GM21447 (cell line): ENCODE measurements at regions not wholly inside any gene's neighbourhood (a gene's known extent, or its start where the extent isn't known, plus 50 kb on each side); places are given as distances from the start of the nearest gene placed in this dataset.

Source experiments
- ATAC-seq: cut with Tn5 transposase; IDR thresholded peaks from one replicate; pipeline ENCODE4 v1.9.1; 2021; ENCODE audit not compliant: unreplicated experiment

DNA sequence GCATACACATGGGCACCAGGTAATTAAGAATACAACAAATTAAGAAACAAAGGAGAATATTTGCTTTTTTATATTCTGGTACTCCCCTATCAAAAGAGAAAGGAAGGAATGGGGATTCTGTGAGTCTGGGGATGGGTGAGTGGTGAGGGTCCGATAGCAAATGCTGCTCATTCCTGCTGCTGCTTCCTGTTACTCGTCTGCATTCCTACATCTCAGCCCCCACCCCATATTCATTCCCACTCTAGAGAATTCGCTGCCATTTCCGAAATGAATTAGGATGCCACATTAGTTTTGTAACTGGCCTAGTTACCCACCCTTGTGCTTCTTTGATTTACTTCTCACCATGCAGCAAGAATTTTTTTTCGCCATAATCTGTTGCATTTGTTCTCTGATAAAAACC, 1905.3 kb upstream of the PIK3C3 start:
- ATAC-seq = no peak

GRCh38 chr18:40048886-40049650, 1906.0 kb upstream of the PIK3C3 start:
- ATAC-seq = no peak

GRCh38 chr18:40048253-40048652, 1906.8 kb upstream of the PIK3C3 start:
- ATAC-seq = no peak

DNA sequence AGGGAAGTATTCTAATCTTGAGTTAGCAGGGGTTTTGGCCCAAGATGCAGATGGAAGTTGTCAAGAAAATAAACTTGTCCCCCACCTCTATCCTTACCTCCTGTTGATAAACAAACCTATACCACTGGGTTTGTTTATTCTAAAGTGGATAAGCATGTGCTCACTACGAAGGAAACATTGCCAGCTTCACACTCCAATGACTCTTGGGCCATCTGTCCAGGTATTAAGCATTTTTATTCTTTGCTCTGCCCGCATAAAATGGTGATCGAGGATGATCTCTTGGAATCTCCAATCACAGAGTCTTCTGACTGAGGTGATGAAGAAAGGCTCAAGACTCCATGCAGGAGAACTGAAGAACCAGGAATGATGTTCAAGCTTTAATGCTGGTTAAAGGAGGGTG, 1908.4 kb upstream of the PIK3C3 start:
- ATAC-seq = no peak

DNA sequence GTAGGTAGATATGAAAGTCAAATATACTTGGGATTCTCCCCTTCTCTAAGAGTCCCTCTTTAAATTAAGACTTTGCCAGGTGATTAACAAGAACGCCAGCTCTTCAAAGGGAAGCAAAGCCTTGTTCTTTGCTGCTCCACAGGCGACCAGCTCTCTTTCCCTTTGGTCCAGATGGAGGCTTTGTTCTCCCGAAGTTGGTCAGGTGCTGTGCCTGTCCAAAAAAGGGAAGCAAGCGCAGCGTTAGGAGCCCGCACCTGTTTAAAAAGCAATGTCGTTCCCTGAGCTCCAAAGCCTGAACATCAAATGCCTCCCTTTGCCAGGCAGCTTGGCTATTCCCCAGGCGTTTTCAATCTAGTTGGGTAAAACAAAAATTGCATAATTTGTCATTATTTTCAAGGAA, 1913.1 kb upstream of the PIK3C3 start:
- ATAC-seq = no peak

GRCh38 chr18:40040574-40040973, 1914.5 kb upstream of the PIK3C3 start:
- ATAC-seq = no peak

GRCh38 chr18:40037356-40037755, 1917.7 kb upstream of the PIK3C3 start:
- ATAC-seq = no peak

- no peak for ATAC-seq
Observed at GRCh38 chr18:40036861-40037260, 1918.2 kb upstream of the PIK3C3 start.

- ATAC-seq = no peak
Observed at GRCh38 chr18:40035966-40036365, 1919.1 kb upstream of the PIK3C3 start.

DNA sequence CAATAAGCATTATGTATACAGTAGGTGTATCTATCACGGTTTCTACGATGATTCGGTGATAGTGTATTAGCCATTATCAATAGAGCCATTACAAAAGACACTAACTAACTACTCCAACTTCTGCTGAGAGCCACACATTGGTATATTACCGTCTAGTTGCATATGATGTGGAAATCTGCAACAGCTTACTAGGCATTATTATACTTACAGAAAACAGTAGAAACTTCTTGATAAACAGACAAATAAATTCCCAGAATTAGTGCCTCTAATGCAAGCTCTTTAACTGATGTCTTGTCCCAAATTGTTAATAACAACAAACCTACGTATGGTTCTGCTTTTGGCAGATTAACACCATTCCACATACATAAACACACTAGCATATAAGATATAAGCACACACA, 1923.0 kb upstream of the PIK3C3 start:
- ATAC-seq = no peak

GRCh38 chr18:40031435-40031834, 1923.6 kb upstream of the PIK3C3 start:
- ATAC-seq = no peak

- ATAC-seq = no peak
Observed at GRCh38 chr18:40019797-40020392, 1935.1 kb upstream of the PIK3C3 start.

DNA sequence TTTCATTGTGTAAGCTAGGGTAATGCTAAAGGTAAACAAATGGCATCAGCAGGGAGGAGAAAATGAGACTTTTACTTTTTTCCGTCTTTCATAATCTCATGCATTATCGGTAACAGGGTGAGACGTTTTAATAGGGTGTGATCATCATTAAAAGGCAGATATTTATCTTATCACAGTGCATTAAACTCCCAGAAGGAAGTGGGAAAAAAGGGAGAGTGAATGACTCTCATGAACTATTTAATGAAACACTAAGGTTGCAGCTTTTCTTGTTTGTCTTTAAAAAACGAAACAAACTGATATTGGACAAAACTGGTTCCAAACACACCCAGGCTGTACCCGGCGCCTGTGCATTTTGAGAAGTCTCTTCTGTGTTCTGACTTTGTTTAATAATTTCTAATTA, 1936.8 kb upstream of the PIK3C3 start:
- ATAC-seq = no peak

GRCh38 chr18:40017021-40017420, 1938.0 kb upstream of the PIK3C3 start:
- no peak for ATAC-seq

- no peak for ATAC-seq
Observed at GRCh38 chr18:40016405-40016804, 1938.6 kb upstream of the PIK3C3 start.

- ATAC-seq = no peak
Observed at GRCh38 chr18:40013001-40013609, 1941.9 kb upstream of the PIK3C3 start.

GRCh38 chr18:40011201-40011600, 1943.8 kb upstream of the PIK3C3 start:
- no peak for ATAC-seq

DNA sequence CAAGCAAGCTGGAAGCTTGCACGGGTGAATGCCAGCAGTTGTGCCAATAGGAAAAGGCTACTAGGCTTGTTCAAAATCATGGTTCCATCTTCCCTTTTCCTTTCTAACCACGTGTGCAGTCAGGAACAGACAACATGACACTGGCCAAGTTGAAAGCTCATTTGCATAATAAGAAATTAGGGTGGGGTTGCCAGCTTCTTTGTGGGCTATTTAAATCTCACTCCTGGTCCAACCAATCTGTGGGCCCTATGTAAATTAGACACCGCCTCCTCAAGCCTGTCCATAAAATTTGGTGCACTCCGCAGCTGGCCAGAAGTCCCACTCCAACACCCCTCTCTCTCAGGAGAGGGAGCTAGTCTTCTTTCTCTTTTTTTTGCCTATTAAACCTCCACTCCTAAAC, 1948.4 kb upstream of the PIK3C3 start:
- no peak for ATAC-seq

- ATAC-seq = no peak
Observed at GRCh38 chr18:40004246-40004645, 1950.8 kb upstream of the PIK3C3 start.

DNA sequence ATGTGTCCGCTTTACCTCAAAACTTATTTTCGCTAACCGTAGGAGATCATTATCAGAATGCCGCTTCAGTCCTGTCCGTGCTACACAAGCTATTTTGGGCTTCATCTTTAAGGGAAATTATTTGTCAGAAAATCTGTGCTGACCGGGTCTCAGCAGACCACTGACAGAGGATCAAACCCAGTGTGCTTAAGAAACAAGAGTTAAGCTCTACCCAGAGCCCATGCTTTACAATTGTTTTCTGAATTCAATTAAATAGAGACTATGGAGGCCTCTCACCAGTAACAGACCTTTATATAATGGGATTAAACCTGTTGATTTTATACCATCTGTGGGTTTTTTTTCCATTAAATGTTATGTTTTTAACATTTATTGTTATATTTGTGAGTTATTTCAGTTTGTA, 1956.7 kb upstream of the PIK3C3 start:
- no peak for ATAC-seq

GRCh38 chr18:39994498-39994897, 1960.5 kb upstream of the PIK3C3 start:
- no peak for ATAC-seq

- no peak for ATAC-seq
Observed at GRCh38 chr18:39991696-39992265, 1963.3 kb upstream of the PIK3C3 start.
